ENCODE measurements at regions not wholly inside any gene's neighbourhood (a gene's known extent, or its start where the extent isn't known, plus 50 kb on each side); places are given as distances from the start of the nearest gene placed in this dataset.

GRCh38 chrX:42129022-42129940, 205.9 kb upstream of the CASK start:
- TF ChIP-seq POLR2A (IDR thresholded peaks at IDR 0.05; ENCODE audit: low read depth, low read length) (no peak), TAF1 (IDR thresholded peaks at IDR 0.05; ENCODE audit: low read depth, low read length) (no peak), POLR2AphosphoS5 (IDR thresholded peaks at IDR 0.05; ENCODE audit: low read depth, low read length) (no peak)
